CD14-positive monocyte (primary cell): ENCODE measurements at regions not wholly inside any gene's neighbourhood (a gene's known extent, or its start where the extent isn't known, plus 50 kb on each side); places are given as distances from the start of the nearest gene placed in this dataset.

Experiments used
- DNase-seq, 3 donors: peaks; one replicate each; pipeline ENCODE4 v3.0.0-alpha.2; 2011 to 2022
- H2AFZ ChIP-seq: 2 replicates; pipeline ENCODE4 v1.6.0; 2012; ENCODE audit warnings: mild to moderate bottlenecking, low read depth, low read length, inconsistent platforms; ENCODE audit not compliant: insufficient read depth, poor library complexity, severe bottlenecking
- H3K27ac ChIP-seq, 2 donors: 1 replicate in 1 of 2; 2 replicates in 1 of 2; pipeline ENCODE4 v1.5.1; 2012 to 2013; ENCODE audit warnings: low read length in 2 of 2, control low read depth in 1 of 2, inconsistent platforms in 1 of 2, low read depth in 1 of 2, mild to moderate bottlenecking in 1 of 2
- H3K27me3 ChIP-seq, 2 donors: one replicate each; pipeline versions ENCODE4 v1.6.0 to v1.6.1; 2011 to 2013; ENCODE audit warnings: low read length in 2 of 2; ENCODE audit not compliant: control insufficient read depth in 2 of 2, insufficient read depth in 2 of 2
- H3K36me3 ChIP-seq, 2 donors: replicated peaks in 1 of 2; 1 replicate in 1 of 2; 2 replicates in 1 of 2; pipeline versions ENCODE4 v1.5.1 to v1.6.1; 2012 to 2013; ENCODE audit warnings: low read length in 2 of 2, control low read depth in 1 of 2, inconsistent platforms in 1 of 2, mild to moderate bottlenecking in 1 of 2; ENCODE audit not compliant: insufficient read depth in 2 of 2, control insufficient read depth in 1 of 2
- H3K4me1 ChIP-seq, 2 donors: 1 replicate in 1 of 2; 2 replicates in 1 of 2; pipeline versions ENCODE4 v1.5.1 to v1.6.1; 2012 to 2013; ENCODE audit warnings: low read length in 2 of 2, control low read depth in 1 of 2, inconsistent platforms in 1 of 2, mild to moderate bottlenecking in 1 of 2, moderate library complexity in 1 of 2; ENCODE audit not compliant: insufficient read depth in 2 of 2, control insufficient read depth in 1 of 2
- H3K4me2 ChIP-seq: replicated peaks from 2 replicates; pipeline ENCODE3; 2012; ENCODE audit warnings: low read length, moderate library complexity, mild to moderate bottlenecking; ENCODE audit not compliant: poor library complexity, severe bottlenecking; ENCODE audit errors: extremely low read depth
- H3K4me3 ChIP-seq, 3 experiments: fragments of 200-600 bp in 1 of 3; sonication (generic) in 1 of 3; replicated peaks in 1 of 3; 1 replicate in 2 of 3; 2 replicates in 1 of 3; pipeline ENCODE4 v1.5.1; 2011 to 2013; ENCODE audit warnings: low read length in 3 of 3, mild to moderate bottlenecking in 3 of 3, control low read depth in 2 of 3, low read depth in 2 of 3, inconsistent platforms in 1 of 3, moderate library complexity in 1 of 3
- H3K79me2 ChIP-seq: 2 replicates; pipeline ENCODE4 v1.6.0; 2012; ENCODE audit warnings: mild to moderate bottlenecking, control low read depth, inconsistent platforms, low read length, moderate library complexity; ENCODE audit not compliant: insufficient read depth
- H3K9ac ChIP-seq: 2 replicates; pipeline ENCODE4 v1.6.0; 2017; ENCODE audit warnings: low read length, mild to moderate bottlenecking; ENCODE audit not compliant: insufficient read depth, poor library complexity, severe bottlenecking
- H3K9me3 ChIP-seq, 2 donors: replicated peaks in 1 of 2; 1 replicate in 1 of 2; 2 replicates in 1 of 2; pipeline versions ENCODE4 v1.5.1 to v1.6.1; 2012 to 2013; ENCODE audit warnings: low read length in 2 of 2, control low read depth in 1 of 2; ENCODE audit not compliant: control insufficient read depth in 1 of 2, insufficient read depth in 1 of 2
- H4K20me1 ChIP-seq: 2 replicates; pipeline ENCODE4 v1.6.0; 2012; ENCODE audit warnings: mild to moderate bottlenecking, low read length, control low read depth, moderate library complexity; ENCODE audit not compliant: insufficient read depth
- H3K27ac Mint-ChIP-seq, 7 donors: one replicate each; pipeline ENCODE4 v1.8.0; 2020; ENCODE audit warnings: mild to moderate bottlenecking in 7 of 7, mixed read lengths in 7 of 7, moderate library complexity in 6 of 7, inconsistent platforms in 2 of 7
- H3K27me3 Mint-ChIP-seq, 3 donors: one replicate each; pipeline ENCODE4 v1.8.0; 2021 to 2022; ENCODE audit warnings: low read depth in 3 of 3, mild to moderate bottlenecking in 3 of 3, mixed read lengths in 3 of 3, moderate library complexity in 3 of 3, inconsistent platforms in 1 of 3
- H3K36me3 Mint-ChIP-seq, 2 donors: one replicate each; pipeline ENCODE4 v1.8.0; 2020; ENCODE audit warnings: mixed read lengths in 2 of 2, inconsistent platforms in 1 of 2, mild to moderate bottlenecking in 1 of 2
- H3K4me1 Mint-ChIP-seq: one replicate; pipeline ENCODE4 v1.8.0; 2020; ENCODE audit warnings: mild to moderate bottlenecking, mixed read lengths
- H3K4me3 Mint-ChIP-seq, 2 donors: one replicate each; pipeline ENCODE4 v1.8.0; 2020; ENCODE audit warnings: mild to moderate bottlenecking in 2 of 2, mixed read lengths in 2 of 2, moderate library complexity in 1 of 2
- H3K9me3 Mint-ChIP-seq, 7 donors: one replicate each; pipeline ENCODE4 v1.8.0; 2020 to 2022; ENCODE audit warnings: mixed read lengths in 7 of 7, mild to moderate bottlenecking in 6 of 7, moderate library complexity in 6 of 7, inconsistent platforms in 2 of 7
- CTCF ChIP-seq: fragments of 200-600 bp; IDR thresholded peaks from one replicate; pipeline ENCODE4 v1.8.0; 2022; ENCODE audit warnings: antibody characterized with exemption, mild to moderate bottlenecking
- WGBS: methylation state at CpG from one replicate; pipeline ENCODE4 v1.1.5; 2013; ENCODE audit warnings: missing lambda C conversion rate; ENCODE audit not compliant: insufficient coverage; 5-methylcytosine and 5-hydroxymethylcytosine counted together
- intact Hi-C, 2 donors: fragments of 100-400 bp; cut with micrococcal nuclease; formaldehyde crosslinking; loops; one replicate each; pipeline versions ENCODE4 v1.15.0 to v1.15.1; 2023

DNA sequence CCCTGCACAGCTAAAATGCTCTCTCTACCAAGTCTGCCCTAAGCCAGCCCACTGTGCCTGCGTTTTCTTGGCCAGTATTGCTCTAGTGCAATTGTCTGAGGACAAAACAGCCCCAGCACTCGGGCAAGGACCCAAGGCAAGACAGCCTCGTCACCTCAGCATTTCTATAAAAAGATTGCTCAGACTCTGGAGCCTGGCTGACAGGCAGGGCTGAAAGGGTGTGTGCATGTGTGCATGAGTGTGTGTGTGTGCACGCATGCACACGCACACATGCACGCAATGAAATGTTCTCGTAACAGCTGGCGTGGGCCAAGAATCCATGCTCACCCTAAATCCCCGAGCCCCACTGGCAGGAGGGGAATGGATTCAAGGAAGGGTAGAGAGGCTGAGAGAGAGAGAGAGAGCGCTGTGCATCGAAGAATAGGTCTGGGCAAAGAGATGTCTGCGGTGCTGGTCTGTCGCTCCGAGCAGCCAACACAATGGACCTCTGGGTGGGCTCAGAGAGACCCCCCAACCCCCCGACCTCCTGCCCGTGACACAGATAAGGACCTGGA, 579.2 kb downstream of the BCOR start:
- intact Hi-C loops: no loop called here
- Histone ChIP-seq H3K4me3 (no peak overlapping the region), H4K20me1 (no peaks in the 10 kb centered on the region), H3K27ac (no peak overlapping the region), H3K9me3 (no peaks in the 10 kb centered on the region), H3K36me3 (no peaks in the 10 kb centered on the region), H2AFZ (no peak overlapping the region), H3K4me1 (no peaks in the 10 kb centered on the region), H3K79me2 (no peaks in the 10 kb centered on the region), H3K27me3 (no peaks in the 10 kb centered on the region), H3K9ac (no peak overlapping the region), H3K4me2 (no peak overlapping the region)
- Mint-ChIP-seq H3K4me3 (no peak overlapping the region), H3K9me3 (peaks cover 0 to 9% (median 0%) of the 10 kb centered on the region in 7 donors), H3K27me3 (peaks cover 0 to 20% (median 16%) of the 10 kb centered on the region in 3 donors), H3K4me1 (no peaks in the 10 kb centered on the region), H3K27ac (no peak overlapping the region), H3K36me3 (no peaks in the 10 kb centered on the region)
- TF ChIP-seq CTCF: no peak
- 98% methylated on average over 9 of the region's 16 CpGs for WGBS
- no peak for DNase-seq

DNA sequence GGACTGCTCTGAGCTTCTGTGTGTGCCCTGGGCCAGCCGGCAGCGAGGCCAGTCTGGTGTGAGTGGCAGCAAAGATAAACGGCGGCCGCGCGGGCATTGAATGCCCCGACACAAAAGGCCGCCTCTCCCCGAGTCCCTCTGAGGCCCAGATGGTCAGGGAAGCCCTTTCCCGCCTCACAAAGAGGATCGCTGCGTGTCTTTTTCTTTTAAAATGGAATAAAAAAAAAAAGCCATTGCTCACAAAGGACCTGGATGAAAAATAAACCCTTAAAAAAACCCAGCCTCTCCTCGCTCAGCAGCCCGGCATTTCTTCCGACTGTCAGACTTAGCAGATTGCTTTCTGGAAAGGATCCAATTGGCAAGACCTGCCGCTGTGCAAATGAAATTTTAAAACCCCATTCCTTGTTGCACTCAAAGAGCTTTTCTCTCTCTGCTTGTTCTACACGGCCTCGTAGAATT, 578.7 kb downstream of the BCOR start:
- Histone ChIP-seq H3K4me2 (no peak overlapping the region), H4K20me1 (no peaks in the 10 kb centered on the region), H3K4me3 (no peak overlapping the region), H3K27ac (no peak overlapping the region), H3K79me2 (no peaks in the 10 kb centered on the region), H3K9ac (no peak overlapping the region), H3K36me3 (no peaks in the 10 kb centered on the region), H2AFZ (no peak overlapping the region), H3K4me1 (no peaks in the 10 kb centered on the region), H3K27me3 (no peaks in the 10 kb centered on the region), H3K9me3 (no peaks in the 10 kb centered on the region)
- no peak overlapping the region for H3K4me3 Mint-ChIP-seq
- WGBS: 70% methylated on average over 4 of the region's 19 CpGs
- H3K27me3 Mint-ChIP-seq: peaks cover 0 to 20% (median 16%) of the 10 kb centered on the region in 3 donors
- H3K9me3 Mint-ChIP-seq: peaks cover 0 to 9% (median 0%) of the 10 kb centered on the region in 7 donors
- no peaks in the 10 kb centered on the region for H3K36me3 Mint-ChIP-seq
- no peak overlapping the region for H3K27ac Mint-ChIP-seq
- H3K4me1 Mint-ChIP-seq: no peaks in the 10 kb centered on the region
- intact Hi-C loops: no loop called here
- no peak for TF ChIP-seq CTCF
- no peak for DNase-seq
